GM12892 (cell line): ENCODE measurements at regions not wholly inside any gene's neighbourhood (a gene's known extent, or its start where the extent isn't known, plus 50 kb on each side); places are given as distances from the start of the nearest gene placed in this dataset.

Source experiments
- POLR2A ChIP-seq: IDR thresholded peaks from 2 replicates; pipeline ENCODE4 v1.6.1; 2011; ENCODE audit warnings: low read depth, low read length, control low read depth
- POLR2AphosphoS5 ChIP-seq: IDR thresholded peaks from 2 replicates; pipeline ENCODE4 v1.6.1; 2011; ENCODE audit warnings: low read depth, low read length, control low read depth
- TAF1 ChIP-seq: IDR thresholded peaks from 2 replicates; pipeline ENCODE4 v1.6.1; 2011; ENCODE audit warnings: low read depth, mild to moderate bottlenecking, control low read depth, low read length, borderline replicate concordance

GRCh38 chr12:114882083-114882482, 198.1 kb upstream of the TBX3 start:
- TF ChIP-seq POLR2AphosphoS5 (no peak), POLR2A (no peak), TAF1 (no peak)
